Stimulated activated CD4-positive, alpha-beta T cell treated with anti-CD3 and anti-CD28 coated beads, Interleukin-4, amount 100 ng/mL, for 48 hours (primary cell): ENCODE measurements at regions not wholly inside any gene's neighbourhood (a gene's known extent, or its start where the extent isn't known, plus 50 kb on each side); places are given as distances from the start of the nearest gene placed in this dataset.

Source experiments
- DNase-seq, 2 donors: peaks; one replicate each; pipeline ENCODE4 v3.0.0-alpha.2; 2020; ENCODE audit warnings: low read depth in 2 of 2

GRCh38 chr1:186620566-186621350 is 59.5 kb downstream of the PTGS2 start:
- no peak for DNase-seq

GRCh38 chr1:186618401-186619170 is 61.6 kb downstream of the PTGS2 start:
- DNase-seq: peak in 1 of 2 donors; percentile 26

GRCh38 chr1:186617926-186618325 is 62.3 kb downstream of the PTGS2 start:
- DNase-seq: no peak

- DNase-seq: no peak
Measured at GRCh38 chr1:186616511-186616910, 63.7 kb downstream of the PTGS2 start.

GRCh38 chr1:186615332-186615731 is 64.9 kb downstream of the PTGS2 start:
- no peak for DNase-seq

DNA sequence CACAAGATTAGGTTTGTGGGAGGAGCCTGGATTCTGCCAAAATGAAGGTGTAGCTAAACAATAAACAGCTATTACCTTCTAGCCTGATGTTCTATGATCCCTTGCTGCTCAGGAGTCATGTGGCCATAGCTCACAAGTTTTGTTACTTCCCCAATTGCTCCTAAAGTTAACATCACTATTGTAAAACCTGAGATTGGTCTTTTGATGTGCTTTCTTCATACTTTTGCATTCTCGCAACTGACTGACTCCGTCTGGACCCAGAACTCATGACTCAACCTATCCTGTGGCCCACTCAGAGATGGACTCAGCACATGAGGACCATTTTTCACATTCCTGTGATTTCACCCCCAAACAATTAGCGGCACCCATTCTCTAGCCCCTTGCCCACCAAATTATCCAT is 69.1 kb downstream of the PTGS2 start:
- no peak for DNase-seq

DNA sequence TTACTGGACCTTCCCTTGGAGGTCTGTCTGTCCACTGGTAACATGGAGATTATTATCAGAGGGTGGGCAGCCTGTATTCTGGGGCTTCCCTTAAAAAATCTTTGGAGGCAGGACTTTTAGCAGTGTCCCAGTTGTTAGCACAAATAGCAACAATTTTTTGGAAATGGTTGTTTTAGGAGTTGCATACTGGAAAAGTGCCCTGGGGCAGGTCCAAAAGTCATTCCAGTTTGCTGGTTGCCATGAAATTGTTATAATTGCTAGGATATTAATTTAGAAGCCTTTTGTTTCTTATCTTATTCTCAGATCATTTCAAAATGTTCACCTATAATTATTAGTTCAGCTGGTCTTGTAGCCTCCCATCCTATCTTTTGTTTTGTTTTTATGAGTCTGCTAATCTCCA is 71.0 kb downstream of the PTGS2 start:
- DNase-seq: no peak

- no peak for DNase-seq
Measured at GRCh38 chr1:186605762-186606350, 74.4 kb downstream of the PTGS2 start.

DNA sequence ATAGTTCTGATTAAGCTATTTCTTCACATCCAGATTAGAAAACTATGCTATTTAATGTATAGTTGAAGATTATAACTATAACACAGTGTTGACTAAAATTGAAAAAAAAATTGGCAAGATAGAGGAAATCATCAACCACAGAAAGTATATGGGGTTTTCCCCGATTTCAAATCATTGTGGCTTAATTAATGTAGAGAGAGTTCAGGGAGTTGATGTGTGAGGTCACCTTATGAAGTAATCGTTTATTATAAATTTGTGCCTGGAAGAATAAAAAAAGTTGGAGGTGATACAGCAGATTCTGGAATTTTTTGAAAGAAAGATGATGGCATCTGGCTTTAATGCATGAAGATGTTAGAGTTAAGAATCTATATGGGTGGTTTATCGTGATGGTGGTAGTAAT is 84.3 kb downstream of the PTGS2 start:
- DNase-seq: no peak

DNA sequence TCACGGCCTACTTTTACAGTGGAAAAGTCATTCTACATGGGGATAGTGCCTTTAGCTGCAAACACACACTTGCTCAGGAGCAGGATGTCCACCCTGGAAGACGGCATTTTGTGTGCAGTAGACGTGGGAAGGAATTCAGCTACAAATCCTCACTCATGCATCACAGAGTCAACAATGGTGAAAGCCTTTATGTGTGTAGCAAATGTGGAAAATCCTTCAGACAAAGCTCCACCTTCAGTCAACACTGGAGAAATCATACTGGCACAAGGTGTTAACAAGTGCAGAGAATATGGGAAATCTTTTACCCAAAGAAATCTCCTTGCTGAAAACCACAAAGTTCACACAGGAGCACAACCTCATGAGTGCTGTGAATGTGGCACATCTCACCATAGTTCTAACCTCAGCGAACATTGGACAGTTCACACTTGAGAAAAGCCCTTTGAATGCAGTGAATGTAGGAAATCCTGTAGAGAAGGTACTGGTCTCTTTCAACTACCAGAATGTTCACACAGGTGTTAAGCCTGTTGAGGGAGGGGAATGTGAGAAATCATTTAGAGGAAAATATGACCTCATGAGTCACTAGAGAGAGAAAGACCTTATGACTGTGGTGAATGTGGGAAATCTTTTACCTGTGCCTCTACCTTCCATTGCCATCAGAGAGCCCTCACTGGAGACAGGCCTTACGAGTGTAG is 101.8 kb downstream of the PTGS2 start:
- no peak for DNase-seq

DNA sequence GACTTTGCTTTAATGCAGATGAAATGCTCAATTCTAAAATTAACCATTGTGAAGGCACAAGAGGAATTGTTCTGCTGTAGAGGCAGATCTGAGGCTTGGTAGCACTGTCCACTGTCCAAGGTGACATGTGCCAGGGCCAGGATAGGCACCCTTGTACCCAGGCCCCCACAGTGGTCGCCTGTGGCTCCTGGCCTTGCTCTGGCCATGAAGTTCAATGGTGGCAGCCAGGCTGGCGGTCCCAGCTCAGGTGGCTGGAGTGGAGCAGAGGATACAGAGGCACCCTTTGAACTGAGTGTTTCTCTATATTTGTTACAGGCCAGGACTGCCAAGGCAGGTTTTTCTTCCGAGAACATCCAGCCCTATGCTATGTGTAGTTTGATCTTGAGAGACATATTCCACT is 102.6 kb downstream of the PTGS2 start:
- no peak for DNase-seq

GRCh38 chr1:186577216-186577615 is 103.0 kb downstream of the PTGS2 start:
- DNase-seq: no peak

DNA sequence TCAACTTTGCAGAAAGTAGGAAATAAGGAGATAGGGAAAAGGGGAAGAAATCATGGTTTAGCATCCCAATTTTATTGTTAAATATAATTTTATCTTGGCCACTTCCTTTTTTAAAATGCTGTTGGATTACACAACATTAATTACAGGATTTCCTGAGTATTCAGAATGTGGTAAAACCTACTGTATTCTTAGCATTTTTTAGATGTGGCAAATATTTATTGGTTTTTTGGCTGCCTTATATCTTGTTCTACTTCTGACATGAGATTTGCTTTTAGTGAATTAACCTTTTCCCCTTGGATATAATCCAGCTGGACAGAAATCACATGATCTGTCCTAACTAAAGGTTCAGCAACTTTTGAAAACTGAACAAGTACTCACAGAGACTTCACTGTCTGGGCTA is 104.9 kb downstream of the PTGS2 start:
- DNase-seq: no peak

- DNase-seq: no peak
Measured at GRCh38 chr1:186574926-186575325, 105.3 kb downstream of the PTGS2 start.

GRCh38 chr1:186572509-186572908 is 107.7 kb downstream of the PTGS2 start:
- no peak for DNase-seq

- DNase-seq: no peak
Measured at GRCh38 chr1:186571771-186572170, 108.5 kb downstream of the PTGS2 start.

- DNase-seq: no peak
Measured at GRCh38 chr1:186569856-186570255, 108.9 kb upstream of the PDC start.

DNA sequence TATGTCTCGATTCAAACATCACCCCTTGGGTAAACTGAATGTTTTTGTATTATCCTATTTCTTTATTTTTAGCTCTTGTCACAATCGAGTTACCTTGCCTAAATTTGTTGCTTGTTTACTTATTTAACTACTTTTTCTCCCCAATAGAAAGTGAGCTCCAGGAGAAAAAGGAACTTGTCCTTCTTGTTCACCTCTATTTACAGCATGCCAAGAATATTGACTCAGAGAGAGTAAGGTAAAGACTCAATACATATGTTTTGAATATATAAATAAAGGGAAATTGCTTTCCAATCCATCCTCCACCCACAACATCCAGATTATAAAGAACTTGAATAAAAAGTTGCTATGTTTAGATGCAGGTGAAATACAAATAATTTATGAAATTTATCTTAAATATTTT is 107.3 kb upstream of the PDC start:
- no peak for DNase-seq

DNA sequence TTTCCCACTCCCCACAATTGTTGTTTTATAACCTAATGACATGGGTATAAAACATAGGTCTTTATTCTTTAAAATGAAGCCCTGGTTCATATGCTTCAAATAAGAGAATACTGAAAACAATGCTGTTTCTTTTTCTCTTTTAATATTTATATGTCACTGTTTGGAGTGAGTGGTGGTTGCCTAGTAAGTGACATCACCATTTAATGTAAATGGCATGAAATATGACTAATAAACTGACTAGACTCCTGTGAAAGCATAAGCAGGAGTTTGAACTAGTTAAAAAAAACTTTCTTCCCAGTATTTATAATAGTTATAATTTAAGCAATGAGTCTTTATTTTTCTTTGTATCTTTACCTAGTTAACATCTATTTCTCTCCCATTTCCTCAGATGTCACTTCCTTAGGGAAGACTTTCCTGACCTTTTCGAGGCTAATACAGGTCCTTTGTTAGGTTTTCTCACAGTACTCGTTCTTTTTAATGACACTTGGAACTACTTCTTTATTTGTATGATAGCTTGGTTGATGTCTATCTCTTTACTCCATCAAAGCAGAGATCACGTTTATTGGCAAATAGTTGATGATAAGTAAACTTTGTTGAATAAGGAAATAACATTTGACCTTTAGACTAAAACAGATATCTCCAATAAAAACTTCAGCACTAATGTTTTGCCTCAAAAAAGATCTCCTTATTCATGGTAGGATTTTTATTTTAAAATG is 105.4 kb upstream of the PDC start:
- DNase-seq: no peak

DNA sequence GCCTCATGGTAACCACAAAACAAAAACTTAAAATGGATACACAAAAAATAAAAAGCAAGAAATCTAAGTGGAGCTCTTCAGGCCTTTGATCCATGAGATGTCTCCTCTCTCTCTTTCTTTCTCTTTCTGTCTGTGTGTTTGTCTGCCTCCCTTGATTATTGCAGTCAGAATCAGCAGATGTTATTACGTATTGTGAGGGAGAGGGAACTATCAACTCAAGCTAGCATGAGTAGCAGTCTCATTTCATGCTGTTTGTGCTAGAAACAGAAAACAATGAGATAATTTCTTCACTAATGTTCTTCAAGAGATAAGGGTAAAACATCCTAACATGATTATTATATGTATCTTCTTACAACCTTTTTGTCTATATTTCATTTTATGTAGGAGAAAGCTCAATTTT is 103.7 kb upstream of the PDC start:
- DNase-seq: no peak

- no peak for DNase-seq
Measured at GRCh38 chr1:186559601-186560116, 98.7 kb upstream of the PDC start.
